BJ (cell line): ENCODE measurements at regions not wholly inside any gene's neighbourhood (a gene's known extent, or its start where the extent isn't known, plus 50 kb on each side); places are given as distances from the start of the nearest gene placed in this dataset.

Experiments used
- CTCF ChIA-PET: fragments of 350-600 bp; formaldehyde crosslinking; extraction: SDS; loops from one replicate; lab custom pipeline; 2021; ENCODE audit warnings: antibody characterized with exemption, inconsistent platforms; lab: Yijun Ruan, JAX
- POLR2A ChIA-PET: fragments of 300-600 bp; sonication (Branson Sonifier 250); formaldehyde crosslinking; extraction: SDS; loops from one replicate; lab custom pipeline; 2021; ENCODE audit warnings: antibody characterized with exemption; lab: Charles Lee
- DNase-seq: peaks from one replicate; pipeline ENCODE4 v3.0.0-alpha.2; 2011; ENCODE audit warnings: low read depth
- H3K27me3 ChIP-seq: 2 replicates; pipeline ENCODE4 v1.6.0; 2011; ENCODE audit warnings: low read length; ENCODE audit not compliant: control insufficient read depth, insufficient read depth
- H3K36me3 ChIP-seq: 2 replicates; pipeline ENCODE4 v1.5.1; 2011; ENCODE audit warnings: low read length; ENCODE audit not compliant: control insufficient read depth, insufficient read depth
- H3K4me3 ChIP-seq: 2 replicates; pipeline ENCODE4 v1.5.1; 2011; ENCODE audit warnings: low read depth, mild to moderate bottlenecking, control low read depth, low read length
- TF ChIP-seq, protein P1 (sequence below): IDR thresholded peaks from 2 replicates; pipeline ENCODE4 v1.5.1; 2011; ENCODE audit warnings: low read depth, mild to moderate bottlenecking, control low read depth, inconsistent platforms, low read length, moderate library complexity; ENCODE audit not compliant: insufficient read depth

DNA sequence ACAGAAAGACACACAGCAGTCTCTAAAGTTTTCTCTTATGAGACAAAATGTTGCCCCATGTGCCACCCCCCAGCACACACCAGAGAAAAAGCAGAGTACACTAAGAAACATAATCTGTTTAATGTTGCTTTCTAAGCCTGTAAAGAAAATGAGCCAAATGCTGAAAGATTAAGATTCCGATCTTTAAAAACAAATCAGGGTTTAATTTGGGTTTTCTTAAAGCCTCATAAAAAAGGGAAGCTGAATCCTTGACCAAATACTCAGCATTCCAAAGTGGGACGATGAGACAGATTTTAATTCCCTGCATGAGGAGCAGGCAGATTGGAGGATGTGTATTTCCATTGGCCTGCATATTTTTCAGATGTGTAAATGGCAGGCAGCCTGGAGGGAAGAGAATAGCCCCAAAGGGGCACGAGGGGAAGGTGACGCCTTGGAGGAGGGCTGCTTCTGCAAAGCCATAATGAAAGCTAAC, 118.4 kb downstream of the COPRS start:
- no peaks in the 10 kb centered on the region for H3K27me3 ChIP-seq
- peak; percentile 98 for DNase-seq
- ChIA-PET POLR2A (interaction anchor here (0.7 kb wide), 1 partner anchor 168 kb away, joined by 3 read pairs; no protein-coding TSS in a partner anchor), CTCF (interaction anchor here (0.6 to 2.0 kb wide), 4 partner anchors 12 to 206 kb away, joined by 3 to 10 read pairs (median 4); no protein-coding TSS in a partner anchor)
- no peak overlapping the region for H3K4me3 ChIP-seq
- TF ChIP-seq, protein P1, sequence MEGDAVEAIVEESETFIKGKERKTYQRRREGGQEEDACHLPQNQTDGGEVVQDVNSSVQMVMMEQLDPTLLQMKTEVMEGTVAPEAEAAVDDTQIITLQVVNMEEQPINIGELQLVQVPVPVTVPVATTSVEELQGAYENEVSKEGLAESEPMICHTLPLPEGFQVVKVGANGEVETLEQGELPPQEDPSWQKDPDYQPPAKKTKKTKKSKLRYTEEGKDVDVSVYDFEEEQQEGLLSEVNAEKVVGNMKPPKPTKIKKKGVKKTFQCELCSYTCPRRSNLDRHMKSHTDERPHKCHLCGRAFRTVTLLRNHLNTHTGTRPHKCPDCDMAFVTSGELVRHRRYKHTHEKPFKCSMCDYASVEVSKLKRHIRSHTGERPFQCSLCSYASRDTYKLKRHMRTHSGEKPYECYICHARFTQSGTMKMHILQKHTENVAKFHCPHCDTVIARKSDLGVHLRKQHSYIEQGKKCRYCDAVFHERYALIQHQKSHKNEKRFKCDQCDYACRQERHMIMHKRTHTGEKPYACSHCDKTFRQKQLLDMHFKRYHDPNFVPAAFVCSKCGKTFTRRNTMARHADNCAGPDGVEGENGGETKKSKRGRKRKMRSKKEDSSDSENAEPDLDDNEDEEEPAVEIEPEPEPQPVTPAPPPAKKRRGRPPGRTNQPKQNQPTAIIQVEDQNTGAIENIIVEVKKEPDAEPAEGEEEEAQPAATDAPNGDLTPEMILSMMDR, result no peak
- H3K36me3 ChIP-seq, result no peaks in the 10 kb centered on the region

DNA sequence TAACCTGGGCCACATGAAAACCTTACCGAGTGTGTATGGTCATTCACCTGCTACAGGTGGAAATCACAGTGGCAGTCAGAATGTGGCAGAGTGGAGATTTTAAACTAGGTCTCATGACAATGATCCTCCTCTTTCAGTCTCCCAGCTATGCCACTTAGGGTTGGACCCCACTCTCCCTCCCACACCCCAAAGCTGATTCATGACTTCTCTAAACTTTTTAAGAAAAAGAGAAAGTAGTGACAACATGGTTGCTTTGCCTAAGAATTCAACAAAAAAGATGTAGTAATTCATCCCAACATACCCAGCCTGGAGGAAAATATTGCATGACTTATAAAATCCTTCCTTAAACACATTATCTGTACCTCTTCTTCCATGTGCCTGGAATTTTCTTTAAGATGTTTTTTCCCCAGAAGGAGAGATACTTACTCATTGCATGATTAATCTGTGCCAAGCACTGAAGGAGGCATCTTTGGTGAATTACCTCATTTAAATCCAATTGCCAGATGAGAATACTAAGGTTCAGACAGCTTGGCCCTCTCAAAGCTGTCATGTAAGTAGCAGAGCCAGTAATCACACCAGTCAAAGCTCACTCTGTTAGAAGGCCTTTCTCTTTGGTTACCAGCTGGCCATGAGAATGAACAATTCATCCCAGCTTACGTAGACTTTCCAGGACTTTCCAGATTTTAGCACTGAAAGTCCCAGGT, 119.9 kb downstream of the COPRS start:
- no peaks in the 10 kb centered on the region for H3K36me3 ChIP-seq
- ChIA-PET CTCF (interaction anchor here (1.3 to 1.7 kb wide), 5 partner anchors 15 to 181 kb away, joined by 3 to 5 read pairs (median 4); no protein-coding TSS in a partner anchor), POLR2A (interaction anchor here (1.4 kb wide), 1 partner anchor 43 kb away, joined by 4 read pairs; no protein-coding TSS in a partner anchor)
- DNase-seq, result peak; percentile 76
- no peak overlapping the region for H3K4me3 ChIP-seq
- TF ChIP-seq, protein P1, result no peak
- H3K27me3 ChIP-seq, result no peaks in the 10 kb centered on the region

DNA sequence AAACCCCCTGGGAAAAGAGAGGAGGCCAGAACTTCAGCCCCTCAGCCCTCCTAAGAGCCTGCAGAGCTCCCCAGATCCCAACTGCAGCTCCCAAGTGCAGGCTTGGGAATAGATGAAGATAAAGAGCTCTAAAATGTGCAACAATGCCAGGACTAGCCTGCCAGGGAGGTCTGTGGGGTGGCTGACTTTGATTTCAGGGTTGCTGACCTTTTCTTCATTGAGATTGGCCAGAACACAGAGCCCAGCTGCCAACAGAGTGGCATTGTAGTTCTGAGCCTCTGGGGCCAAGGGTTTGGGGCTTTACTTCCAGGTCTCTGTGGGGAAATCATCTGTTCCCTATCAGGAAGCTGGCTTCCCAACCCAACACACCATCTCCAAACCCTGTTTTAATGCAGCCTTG, 120.6 kb downstream of the COPRS start:
- Histone ChIP-seq H3K36me3 (no peaks in the 10 kb centered on the region), H3K4me3 (no peak overlapping the region), H3K27me3 (no peaks in the 10 kb centered on the region)
- no peak for DNase-seq
- ChIA-PET CTCF (interaction anchor here (0.8 to 1.7 kb wide), 6 partner anchors 15 to 181 kb away, joined by 3 to 5 read pairs (median 4); no protein-coding TSS in a partner anchor), POLR2A (interaction anchor here (1.4 kb wide), 1 partner anchor 43 kb away, joined by 4 read pairs; no protein-coding TSS in a partner anchor)
- TF ChIP-seq, protein P1, result no peak

DNA sequence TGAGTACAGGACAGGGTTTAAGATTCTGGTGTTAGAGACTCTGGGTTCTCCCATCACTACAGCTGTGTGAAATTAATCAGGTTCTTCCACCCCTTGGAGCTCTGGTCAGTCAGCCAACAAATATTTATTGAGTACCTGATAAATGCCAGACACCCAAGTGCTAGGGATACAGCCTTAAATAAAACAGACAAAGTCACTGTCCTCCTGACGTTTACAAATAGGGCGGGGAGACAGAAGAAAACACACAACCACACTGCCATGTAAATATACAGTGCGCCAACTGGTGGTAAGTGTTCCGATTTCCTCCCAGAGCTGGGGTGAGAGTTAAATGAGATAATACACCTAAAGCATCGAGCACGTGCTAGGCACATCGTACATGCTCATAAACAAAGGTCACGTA, 121.0 kb downstream of the COPRS start:
- POLR2A ChIA-PET, result interaction anchor here (1.4 kb wide), 1 partner anchor 42 kb away, joined by 4 read pairs; no protein-coding TSS in a partner anchor

More for the DNA sequence above, 121.0 kb downstream of the COPRS start:
- CTCF ChIA-PET, result interaction anchor here (0.8 to 1.5 kb wide), 3 partner anchors 15 to 180 kb away, joined by 3 to 4 read pairs (median 3); no protein-coding TSS in a partner anchor
- DNase-seq, result no peak
- TF ChIP-seq, protein P1, result no peak
- no peaks in the 10 kb centered on the region; the same call in 1 of the 2 replicates for H3K36me3 ChIP-seq
- no peak overlapping the region for H3K4me3 ChIP-seq
- no peaks in the 10 kb centered on the region for H3K27me3 ChIP-seq
